HG03139 (cell line): ENCODE measurements at regions not wholly inside any gene's neighbourhood (a gene's known extent, or its start where the extent isn't known, plus 50 kb on each side); places are given as distances from the start of the nearest gene placed in this dataset.

Experiments used
- ATAC-seq: cut with Tn5 transposase; IDR thresholded peaks from one replicate; pipeline ENCODE4 v1.9.1; 2021; ENCODE audit not compliant: unreplicated experiment

DNA sequence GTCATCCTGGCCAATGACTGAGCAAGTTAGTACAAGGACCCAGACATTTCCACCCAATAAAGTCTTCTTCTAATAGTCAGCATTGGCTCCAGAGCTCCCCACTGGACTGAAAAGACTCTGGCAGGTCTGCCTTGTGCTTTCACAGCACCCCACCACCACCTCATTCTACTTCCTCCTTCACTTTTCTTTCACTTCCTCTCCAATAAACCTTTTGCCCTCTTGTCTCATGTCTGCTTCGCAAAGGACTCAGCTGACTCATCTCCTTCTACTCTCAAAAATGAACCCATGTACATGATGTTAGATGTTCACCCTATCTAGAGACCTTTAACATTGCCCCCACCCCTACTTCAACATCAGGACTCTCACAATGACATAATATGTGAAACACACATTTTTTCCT is 181.0 kb upstream of the PPP2R3A start:
- peak; percentile 77 for ATAC-seq

DNA sequence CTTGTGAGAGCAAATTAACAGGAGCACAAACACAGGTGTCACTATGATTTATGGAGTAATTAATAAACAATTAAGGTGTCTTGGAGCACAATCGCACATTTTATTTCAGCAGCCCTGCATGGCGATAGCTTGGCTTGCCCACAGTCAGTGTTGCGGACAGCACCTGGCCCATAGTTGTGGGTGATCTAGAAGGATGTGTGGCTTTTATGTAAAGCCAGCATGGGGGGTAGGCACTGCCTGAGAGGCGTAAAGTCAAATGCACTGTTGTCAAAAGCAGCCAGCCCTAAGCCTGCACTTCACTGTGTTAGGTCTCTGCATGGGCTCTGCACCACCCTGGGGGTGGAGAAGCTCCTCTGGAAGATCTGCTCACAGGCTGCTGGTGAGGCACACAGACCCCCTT is 177.4 kb upstream of the PPP2R3A start:
- no peak for ATAC-seq

DNA sequence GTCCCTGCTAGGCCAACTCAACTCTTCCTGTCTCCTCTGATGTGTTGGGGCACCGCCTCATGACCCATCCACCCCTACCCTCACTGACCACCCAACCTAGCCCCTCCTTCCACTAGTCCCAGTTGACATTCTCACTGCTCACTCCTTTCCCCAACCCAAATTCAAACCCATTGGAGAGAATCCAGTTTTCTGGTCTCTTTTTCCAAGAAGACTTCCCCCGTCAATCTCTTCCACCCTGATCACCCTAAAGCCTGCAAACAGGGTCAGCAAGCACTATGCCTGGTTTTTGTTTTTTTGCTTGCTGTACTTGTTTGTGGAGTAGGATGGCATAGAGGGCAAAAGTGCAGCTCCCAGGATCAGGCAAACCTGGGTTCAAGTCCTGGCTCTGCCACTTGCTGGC is 176.6 kb upstream of the PPP2R3A start:
- no peak for ATAC-seq

DNA sequence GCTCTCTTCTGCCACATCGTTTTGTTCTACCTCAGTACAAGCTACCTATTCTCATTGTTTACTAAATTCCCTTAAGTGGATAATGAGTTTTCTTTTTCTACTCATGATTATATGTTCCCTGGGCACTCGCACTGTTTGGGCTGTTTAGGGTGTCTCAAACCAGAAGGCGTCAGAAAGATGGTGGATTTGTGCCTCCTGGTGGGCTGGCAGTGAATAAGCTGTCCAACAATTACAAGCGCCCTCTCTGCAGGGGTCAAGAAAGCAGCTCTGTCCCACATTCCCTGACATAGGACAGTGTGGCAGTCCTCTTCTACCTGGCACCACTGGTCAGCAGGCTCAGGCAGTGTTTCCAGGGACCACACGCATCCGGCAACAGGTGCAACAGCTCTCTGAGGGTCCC is 173.4 kb upstream of the PPP2R3A start:
- no peak for ATAC-seq

DNA sequence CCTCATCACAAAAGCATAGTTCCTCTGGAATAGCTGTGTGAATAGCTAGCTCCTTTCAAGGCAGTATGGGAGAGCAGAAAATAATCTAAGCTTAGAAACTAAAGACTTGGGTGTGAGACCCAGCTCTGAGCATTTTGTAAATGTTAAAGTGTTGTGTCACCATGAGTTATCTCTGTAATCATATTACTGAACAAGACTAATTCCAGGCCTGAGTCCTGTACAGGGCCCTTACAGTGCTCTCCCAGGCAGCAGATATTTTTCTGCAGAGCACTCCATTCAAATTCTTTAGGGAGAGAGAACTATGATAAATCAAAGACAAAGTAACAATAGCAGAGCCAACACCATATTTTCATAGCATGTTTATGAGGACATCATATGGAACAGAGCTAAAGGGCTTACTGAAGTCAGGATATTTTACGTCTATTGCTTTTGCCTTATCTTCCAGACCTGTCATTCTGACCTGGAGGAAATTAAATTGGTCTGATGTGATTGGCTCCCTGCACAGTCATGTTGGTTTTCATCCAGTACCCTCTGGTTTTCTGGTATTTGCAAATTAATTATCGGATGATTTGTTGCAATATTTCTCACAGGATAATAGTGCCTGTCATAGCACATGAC is 172.6 kb upstream of the PPP2R3A start:
- no peak for ATAC-seq

DNA sequence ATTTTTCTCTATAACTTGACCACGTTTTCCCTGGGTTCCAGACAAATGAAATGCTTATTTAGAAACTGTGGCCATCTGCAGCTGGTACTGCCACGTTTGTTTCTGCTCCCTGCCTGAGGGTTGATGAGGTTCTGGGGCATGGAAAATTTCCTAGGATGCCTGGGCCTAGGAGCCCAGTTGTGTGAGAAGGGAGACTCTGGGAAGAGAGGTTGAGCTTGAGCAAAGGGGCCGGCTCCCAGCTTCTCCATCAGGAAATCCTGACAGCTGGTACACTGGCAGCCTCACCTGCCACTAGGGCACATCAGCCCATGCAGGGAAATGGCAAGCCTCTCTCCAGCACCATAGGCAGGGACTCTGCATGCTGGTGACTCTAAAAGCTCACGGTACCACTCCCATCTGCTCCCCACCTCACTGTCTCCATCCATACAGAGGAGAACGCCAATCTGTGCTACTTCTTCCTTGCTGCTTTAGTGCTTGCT is 165.4 kb upstream of the PPP2R3A start:
- no peak for ATAC-seq

DNA sequence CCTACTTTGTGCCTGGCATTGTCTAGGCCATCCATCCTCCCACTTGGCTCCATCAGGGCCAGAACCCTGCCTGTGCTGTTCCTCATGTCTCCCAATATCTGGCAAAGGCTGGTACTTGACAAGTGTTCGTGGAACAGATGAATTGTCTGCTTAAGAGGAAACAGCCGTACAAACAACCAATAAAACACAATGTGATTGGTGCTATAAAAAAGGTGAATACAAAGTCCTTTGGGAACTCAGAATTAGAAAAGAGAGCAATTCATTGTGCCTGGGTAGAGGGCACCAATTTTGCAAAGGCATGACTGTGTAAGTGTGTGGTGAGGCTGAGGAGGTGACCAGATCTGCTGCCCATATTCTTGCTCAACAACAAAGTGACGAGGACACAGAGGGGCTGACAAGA is 164.5 kb upstream of the PPP2R3A start:
- no peak for ATAC-seq

DNA sequence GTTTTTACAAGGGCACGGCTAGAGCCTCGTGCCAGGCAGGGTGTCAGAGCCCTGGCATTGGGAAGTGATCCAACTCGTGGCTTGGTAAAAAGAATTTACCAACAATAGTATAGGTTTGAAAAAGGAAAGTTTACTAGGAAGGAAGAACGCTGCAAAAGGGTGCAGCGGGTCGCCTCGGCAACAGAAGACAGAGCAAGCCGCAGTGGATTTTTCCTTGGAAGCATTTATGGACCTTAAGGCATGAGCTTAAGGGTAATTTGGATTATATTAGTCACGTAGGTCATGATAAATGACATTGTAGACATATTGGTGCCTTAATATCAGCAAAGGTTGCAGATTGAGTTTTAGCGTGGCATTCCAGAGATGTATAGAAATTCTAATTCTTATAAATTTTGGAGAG is 163.4 kb upstream of the PPP2R3A start:
- ATAC-seq = no peak

DNA sequence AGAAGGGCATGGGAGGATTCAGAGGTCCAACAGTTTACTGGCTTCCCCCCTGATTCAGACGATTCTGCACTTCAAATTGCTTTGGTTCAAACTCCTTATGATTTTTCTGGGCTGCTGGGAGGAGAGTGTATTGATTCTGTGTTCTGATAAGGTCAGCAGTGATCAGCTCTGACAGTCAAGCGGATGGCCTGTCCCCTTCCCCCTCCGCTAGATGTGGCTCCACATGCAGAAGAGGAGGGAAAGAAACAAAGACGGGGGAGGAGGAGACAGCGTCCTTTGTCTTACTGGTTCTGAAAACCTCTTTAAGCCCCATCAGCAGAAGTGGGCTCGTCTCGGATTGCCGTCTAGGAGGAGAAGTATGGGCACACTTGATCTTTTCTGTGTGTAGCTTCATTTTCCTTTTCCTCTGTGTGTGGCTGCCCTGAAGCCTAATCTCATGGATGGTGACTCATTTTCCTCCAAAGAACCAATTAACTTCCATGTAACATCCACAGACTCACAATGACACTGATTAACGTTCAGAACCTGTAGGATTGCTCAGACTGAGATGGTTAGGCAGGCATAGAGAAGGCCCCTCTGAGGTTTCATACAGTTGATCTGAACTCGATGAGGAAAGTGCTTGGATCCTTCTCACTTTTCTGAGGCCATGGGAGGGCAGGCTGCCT is 162.4 kb upstream of the PPP2R3A start:
- ATAC-seq = no peak

DNA sequence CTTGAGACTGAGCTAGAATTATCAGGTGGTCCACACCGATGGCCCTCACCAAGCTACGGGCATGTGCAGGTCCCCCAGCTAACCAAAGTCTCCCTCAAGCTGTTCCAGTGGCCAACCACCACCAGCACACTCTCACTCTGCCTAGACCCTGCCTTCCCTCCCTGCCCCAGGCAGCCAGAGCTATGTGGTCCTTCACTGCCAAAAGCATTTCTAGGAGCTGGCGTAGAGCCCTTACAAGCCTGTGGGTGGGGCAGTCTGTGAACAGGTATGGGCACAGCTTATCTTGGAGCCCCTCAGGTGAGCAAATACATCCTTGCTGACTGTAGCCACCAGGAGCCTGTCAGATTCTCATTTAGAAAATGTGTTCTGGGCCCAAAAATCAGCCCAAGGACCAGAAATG is 159.8 kb upstream of the PPP2R3A start:
- no peak for ATAC-seq

DNA sequence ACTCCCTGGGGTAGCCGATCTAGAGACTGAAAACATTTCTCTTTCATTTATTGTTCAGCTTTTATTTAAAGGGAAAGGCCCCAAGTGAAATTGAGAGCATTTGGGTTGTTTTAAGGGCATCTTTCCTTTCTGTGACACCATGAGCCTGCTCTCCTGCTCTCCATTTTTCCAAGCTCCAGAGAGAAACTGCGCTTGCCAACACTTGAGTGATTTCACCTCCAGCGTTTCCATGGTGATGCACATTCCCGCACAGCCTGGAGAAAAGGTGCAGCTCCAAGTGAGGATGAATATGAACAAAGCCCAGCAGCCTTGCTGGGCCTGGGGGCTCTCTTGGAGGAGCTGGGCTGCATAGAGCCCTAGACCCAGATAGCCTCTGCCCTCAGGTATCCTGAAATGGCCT is 159.2 kb upstream of the PPP2R3A start:
- no peak for ATAC-seq

DNA sequence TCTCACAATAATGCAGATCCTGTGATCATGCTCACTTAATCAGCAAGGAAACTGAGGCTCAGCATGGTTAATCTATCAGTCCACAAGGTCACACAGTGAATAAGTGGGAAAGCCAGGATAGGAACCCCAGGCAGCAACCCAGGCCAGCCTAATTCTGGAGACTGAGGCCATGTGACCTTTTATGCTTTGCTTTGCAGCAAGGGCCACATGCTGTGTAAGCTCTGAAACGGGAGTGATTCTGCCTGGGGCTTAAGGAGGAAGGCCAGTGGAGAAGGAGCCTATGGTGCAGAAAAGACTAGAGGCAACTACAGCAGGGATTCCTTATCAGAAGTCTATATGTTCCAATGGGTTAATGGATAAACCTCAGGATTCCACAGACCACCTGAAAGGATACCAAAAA is 157.6 kb upstream of the PPP2R3A start:
- ATAC-seq = no peak

DNA sequence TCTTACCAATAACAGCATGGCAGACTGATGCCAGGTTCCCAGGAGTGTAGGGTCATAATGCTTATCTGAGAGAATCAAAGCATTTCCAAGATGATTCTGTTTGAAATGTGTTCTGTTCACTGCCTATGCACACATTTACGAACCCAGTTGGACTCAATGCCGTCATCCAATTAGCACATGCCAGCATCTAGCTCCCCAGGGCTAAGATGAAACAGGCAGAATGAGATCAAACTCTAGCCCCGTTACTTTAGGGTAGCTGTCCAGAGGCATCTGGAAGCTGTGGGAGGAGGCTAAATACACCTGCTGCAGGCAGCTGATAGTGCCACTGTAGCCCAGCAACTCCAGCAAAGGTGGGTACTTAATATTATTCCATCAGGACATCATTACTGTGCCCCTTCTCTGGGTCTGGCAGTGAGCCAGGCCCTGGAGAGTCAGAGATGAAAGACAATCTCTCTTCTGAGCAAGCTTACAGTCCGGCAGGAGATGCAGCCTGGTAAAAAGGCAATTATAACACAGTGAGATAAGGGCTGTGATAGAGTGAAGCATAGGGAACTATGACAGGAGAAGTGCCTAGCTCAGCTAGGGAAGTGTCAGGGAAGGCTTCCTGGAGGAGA is 156.4 kb upstream of the PPP2R3A start:
- ATAC-seq = no peak

DNA sequence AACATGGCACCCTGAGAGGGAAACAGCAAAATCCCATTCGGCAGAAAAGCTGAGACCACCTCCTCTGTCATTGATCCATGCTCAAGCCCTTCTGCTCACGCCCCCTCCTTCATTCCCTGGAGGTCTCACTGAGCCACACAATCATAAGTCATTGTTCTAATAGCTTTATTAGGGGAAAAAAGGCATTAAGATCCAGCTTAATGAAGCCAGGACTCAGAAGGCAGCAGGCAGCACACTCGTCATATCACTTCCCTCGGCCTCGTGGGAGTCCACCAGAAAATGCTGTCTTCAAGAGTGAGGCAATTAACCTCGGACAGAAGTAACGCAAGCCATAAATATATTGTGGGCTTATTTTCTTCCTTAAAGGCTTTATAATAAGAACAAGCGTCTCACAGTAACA is 153.9 kb upstream of the PPP2R3A start:
- ATAC-seq = no peak

DNA sequence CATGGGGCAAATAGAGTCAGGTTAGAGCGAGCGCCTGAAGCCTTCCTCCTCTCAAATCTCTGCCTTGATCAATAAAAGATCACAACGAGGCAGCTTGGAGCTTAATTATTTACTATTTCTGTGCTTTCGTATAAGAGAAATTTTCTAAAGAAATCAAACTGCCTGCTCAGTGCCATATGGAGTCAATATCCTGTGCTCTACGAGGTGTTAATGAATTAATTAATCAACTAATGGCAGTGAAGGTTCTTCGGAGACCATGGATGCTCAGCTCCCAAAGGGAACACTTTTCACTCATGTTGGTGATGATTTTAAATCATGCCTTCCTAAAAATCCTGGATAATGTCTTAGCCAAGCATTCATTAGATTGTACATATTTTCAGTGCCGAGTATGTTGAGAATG is 153.5 kb upstream of the PPP2R3A start:
- ATAC-seq = no peak

DNA sequence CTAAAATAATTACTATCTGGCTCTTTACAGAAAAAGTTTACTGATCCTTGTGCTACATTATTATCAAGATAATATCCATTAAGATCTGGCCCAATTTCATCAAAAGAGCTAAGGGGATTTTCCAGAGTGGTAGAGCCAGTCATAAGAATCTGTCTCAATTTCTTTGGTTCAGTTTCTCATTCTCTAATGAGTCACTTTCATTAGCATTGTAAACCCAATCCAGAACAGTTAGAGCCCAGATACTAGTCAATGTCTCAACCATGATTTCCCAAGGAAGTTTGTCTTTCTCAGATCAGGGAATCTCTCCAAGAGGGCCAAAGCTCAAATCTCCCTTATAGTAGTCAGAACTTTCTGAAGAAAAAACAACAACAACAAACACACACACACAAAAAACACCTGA is 131.1 kb upstream of the PPP2R3A start:
- ATAC-seq = no peak

DNA sequence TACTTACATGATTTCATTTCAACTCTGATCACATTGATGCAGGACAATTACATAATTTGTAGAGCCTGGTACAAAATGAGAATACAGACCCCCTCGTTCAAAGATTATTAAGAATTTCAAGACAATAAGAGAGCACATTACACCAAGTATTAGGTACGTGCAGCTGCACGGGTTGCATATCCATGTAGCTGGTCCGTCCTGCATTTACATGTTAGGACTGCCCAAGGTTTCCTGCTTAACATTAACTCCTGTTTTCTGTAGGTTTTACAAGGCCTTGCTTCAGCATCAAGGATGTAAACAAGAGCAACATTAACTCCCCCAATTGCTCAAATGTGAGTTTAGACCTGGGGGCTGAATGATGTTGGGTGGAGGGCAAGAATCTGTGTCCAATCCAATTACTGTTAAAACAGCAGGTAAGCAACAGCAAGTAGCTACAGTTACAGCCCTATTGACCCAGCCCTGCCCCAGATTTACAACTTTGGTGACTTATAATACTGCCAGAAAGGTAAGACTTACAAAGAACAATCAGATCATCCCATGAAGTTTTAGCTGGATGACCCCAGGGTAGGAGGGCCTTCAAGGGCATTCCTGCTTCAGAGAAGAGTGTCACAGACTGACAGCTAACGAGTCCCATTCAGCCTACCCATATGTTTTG is 127.4 kb upstream of the PPP2R3A start:
- no peak for ATAC-seq

DNA sequence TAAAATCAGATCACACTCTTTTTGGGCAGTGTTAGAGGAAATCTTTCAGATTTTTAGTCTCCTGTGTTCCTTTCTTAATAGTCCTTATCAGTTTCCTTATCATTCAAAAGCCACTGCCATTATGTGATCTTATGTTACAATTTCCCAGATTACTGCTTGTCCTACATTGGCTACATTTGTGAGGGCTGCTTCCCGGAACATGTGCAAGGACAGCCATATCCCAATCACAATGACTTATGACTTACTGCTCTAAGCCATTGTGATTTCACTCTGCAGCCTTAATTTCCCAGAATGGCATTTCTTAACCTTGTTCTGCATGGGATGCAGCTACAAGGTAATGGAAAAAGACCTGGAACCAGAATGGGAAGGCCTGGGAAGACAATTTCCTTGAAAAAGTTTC is 125.1 kb upstream of the PPP2R3A start:
- no peak for ATAC-seq

DNA sequence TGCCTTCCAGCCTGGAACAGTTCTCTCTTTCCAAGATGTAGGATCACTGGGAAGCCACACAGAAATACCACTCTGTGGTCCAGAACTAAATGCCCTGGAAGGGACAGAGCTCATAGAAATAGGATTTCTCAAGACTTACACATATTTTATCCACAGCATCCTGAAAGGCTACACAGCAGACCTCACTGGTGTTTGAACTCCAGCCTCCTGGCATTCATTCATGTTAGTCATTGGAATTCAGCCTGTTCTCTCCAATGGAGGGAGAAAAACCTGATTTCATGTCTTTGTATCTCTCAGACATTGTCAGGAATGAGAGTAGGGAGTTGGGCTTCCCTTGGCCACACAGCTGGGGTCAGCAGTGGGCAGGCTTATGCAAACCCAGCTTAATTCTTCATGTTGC is 121.1 kb upstream of the PPP2R3A start:
- ATAC-seq = no peak

DNA sequence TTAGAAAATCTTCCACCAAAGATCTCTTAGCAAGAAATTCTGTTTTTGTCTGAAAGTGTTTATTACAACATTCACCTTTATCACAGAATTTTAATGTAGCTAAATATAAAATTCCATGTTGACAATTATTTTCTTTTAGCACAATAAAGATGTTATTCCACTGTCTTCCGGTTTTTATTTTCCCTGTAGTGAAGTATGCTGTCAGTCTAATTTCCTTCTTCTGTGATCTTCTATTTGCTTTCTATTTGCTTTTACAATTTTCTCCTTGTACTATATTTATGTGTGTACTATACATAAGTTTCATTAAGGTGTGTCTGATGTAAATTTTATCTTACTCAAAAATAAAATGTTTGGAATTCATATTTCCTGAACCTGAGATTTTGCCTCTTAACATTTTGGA is 117.5 kb upstream of the PPP2R3A start:
- no peak for ATAC-seq

DNA sequence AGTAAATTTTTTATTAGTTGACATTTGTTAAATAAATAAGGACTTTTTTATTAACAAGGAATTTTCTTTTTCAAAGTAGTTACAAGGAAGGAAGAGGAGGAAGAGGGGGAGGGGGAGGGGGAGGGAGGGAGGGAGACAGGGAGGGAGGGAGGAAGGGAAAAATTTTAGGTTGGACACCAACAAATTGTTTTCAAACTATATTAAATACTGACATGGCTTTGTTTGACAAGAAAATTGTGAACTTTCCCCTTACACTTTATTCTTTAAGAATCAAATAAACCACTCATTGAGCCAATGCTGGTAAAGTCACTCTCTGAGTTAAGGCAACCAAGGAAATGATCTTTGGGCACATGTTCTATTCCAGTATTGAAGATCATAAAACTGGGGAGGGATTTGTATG is 115.7 kb upstream of the PPP2R3A start:
- no peak for ATAC-seq
